BJ (cell line): ENCODE measurements at regions not wholly inside any gene's neighbourhood (a gene's known extent, or its start where the extent isn't known, plus 50 kb on each side); places are given as distances from the start of the nearest gene placed in this dataset.

Source experiments
- CTCF ChIA-PET: fragments of 350-600 bp; formaldehyde crosslinking; extraction: SDS; loops from one replicate; lab custom pipeline; 2021; ENCODE audit warnings: antibody characterized with exemption, inconsistent platforms; lab: Yijun Ruan, JAX
- POLR2A ChIA-PET: fragments of 300-600 bp; sonication (Branson Sonifier 250); formaldehyde crosslinking; extraction: SDS; loops from one replicate; lab custom pipeline; 2021; ENCODE audit warnings: antibody characterized with exemption; lab: Charles Lee
- DNase-seq: peaks from one replicate; pipeline ENCODE4 v3.0.0-alpha.2; 2011; ENCODE audit warnings: low read depth
- H3K27me3 ChIP-seq: 2 replicates; pipeline ENCODE4 v1.6.0; 2011; ENCODE audit warnings: low read length; ENCODE audit not compliant: control insufficient read depth, insufficient read depth
- H3K36me3 ChIP-seq: 2 replicates; pipeline ENCODE4 v1.5.1; 2011; ENCODE audit warnings: low read length; ENCODE audit not compliant: control insufficient read depth, insufficient read depth
- H3K4me3 ChIP-seq: 2 replicates; pipeline ENCODE4 v1.5.1; 2011; ENCODE audit warnings: low read depth, mild to moderate bottlenecking, control low read depth, low read length
- TF ChIP-seq, protein P1 (sequence below): IDR thresholded peaks from 2 replicates; pipeline ENCODE4 v1.5.1; 2011; ENCODE audit warnings: low read depth, mild to moderate bottlenecking, control low read depth, inconsistent platforms, low read length, moderate library complexity; ENCODE audit not compliant: insufficient read depth

DNA sequence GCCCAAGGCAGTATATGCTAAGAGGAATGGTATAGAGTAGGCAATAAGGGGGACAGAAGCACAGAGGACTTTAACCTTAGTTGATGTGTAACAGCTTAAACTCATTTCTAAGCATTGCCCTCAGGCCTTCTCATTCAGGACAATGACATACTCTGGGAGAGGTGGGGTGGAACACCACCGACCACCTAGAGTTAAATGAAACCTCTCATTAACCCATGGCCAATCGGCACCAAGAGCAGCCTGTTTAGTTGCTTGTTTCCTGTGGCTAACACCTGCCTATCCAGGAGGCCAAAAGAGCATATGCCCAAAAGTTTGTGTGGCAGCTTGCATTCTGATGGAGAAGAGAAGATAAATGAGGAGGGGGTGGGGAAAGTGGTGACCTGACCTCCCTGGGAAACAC is 50.0 kb downstream of the PABIR2 start:
- DNase-seq = no peak
- POLR2A ChIA-PET = no interaction called here
- H3K4me3 ChIP-seq = no peak overlapping the region
- no peaks in the 10 kb centered on the region for H3K36me3 ChIP-seq
- TF ChIP-seq, protein P1, sequence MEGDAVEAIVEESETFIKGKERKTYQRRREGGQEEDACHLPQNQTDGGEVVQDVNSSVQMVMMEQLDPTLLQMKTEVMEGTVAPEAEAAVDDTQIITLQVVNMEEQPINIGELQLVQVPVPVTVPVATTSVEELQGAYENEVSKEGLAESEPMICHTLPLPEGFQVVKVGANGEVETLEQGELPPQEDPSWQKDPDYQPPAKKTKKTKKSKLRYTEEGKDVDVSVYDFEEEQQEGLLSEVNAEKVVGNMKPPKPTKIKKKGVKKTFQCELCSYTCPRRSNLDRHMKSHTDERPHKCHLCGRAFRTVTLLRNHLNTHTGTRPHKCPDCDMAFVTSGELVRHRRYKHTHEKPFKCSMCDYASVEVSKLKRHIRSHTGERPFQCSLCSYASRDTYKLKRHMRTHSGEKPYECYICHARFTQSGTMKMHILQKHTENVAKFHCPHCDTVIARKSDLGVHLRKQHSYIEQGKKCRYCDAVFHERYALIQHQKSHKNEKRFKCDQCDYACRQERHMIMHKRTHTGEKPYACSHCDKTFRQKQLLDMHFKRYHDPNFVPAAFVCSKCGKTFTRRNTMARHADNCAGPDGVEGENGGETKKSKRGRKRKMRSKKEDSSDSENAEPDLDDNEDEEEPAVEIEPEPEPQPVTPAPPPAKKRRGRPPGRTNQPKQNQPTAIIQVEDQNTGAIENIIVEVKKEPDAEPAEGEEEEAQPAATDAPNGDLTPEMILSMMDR = no peak
- CTCF ChIA-PET = no interaction called here
- H3K27me3 ChIP-seq = no peaks in the 10 kb centered on the region

DNA sequence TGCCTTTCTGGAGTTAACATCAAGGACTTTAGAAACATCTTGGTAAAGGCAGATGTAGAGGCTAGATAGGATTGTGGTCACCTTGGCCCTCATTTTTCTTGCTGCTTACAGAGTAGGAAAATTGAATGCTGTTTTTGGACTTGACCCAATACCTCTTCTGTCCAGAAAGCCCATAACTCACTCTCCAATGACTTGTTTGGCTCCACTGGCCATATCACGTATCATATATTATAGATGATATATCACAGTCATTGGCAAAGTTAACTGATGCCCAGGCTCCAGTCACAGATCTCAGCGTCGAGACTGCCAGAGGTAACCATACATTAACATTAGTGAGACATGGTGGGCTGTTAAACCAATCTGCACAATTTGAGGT is 50.6 kb downstream of the PABIR2 start:
- ChIA-PET POLR2A (no interaction called here), CTCF (interaction anchor here (1.1 kb wide), 1 partner anchor 14 kb away, joined by 3 read pairs; no protein-coding TSS in a partner anchor)
- TF ChIP-seq, protein P1 = no peak
- Histone ChIP-seq H3K36me3 (no peaks in the 10 kb centered on the region), H3K27me3 (no peaks in the 10 kb centered on the region), H3K4me3 (no peak overlapping the region)
- no peak for DNase-seq

DNA sequence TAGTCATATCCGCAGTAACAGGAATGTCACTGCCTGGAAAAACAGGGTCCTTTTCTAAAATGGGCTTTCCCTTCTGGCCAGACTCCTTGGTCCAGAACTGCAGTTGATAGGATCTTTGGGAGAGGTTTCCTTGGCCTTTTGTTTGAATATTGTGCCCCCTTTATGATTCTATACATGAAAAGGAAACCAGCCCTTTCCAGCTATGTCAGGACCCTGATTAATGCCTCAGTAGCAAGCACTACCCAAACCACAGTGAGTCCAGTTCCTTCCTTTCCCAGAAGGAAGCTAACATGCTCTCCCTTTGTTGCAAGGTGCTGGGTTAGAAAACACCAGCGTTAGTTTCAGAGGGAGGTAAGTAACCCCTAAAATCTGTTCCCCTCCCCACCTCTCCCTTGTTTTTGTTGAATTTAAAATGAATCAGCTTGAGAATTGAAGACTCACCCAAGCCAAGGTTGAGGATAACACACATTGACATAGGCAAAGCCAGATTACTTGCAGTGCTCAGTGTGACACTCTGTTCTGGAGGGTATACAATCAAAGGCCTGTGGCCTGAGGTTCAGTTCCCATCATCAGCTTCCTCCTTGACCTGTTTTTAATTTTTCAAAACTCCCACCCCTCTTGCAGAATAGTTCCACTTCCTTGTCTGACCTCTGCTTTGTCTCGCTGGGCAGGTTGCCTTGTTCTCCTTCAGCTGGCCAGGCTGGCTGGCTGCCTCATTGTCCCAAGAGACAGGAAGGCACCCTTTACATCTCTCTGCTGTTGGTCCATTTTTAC is 51.2 kb downstream of the PABIR2 start:
- DNase-seq = no peak
- CTCF ChIA-PET = interaction anchor here (1.1 kb wide), 1 partner anchor 14 kb away, joined by 3 read pairs; no protein-coding TSS in a partner anchor
- H3K36me3 ChIP-seq = no peaks in the 10 kb centered on the region
- no peak overlapping the region for H3K4me3 ChIP-seq
- TF ChIP-seq, protein P1 = no peak
- POLR2A ChIA-PET = no interaction called here
- no peaks in the 10 kb centered on the region for H3K27me3 ChIP-seq

DNA sequence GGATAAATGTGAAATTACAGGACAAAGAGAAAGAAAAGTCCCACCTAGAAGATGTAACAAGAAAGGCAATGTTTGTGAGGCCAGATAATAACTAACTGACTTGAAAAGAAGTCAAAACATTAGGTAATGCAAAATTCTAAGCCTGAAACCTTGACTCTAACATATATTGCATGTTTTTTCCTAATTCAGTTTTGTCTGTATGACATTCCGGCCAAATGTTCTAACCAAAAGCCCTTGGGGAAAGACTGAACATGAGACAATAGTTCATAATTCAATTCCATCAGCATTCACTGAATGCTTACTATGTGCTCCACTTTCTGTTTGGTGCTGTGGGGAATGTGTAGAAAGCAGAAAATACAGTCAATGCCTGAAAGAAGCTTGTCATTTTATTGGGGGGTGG is 53.9 kb downstream of the PABIR2 start:
- TF ChIP-seq, protein P1 = no peak
- ChIA-PET POLR2A (no interaction called here), CTCF (no interaction called here)
- no peak overlapping the region for H3K4me3 ChIP-seq
- H3K27me3 ChIP-seq = no peaks in the 10 kb centered on the region
- H3K36me3 ChIP-seq = no peaks in the 10 kb centered on the region
- no peak for DNase-seq

DNA sequence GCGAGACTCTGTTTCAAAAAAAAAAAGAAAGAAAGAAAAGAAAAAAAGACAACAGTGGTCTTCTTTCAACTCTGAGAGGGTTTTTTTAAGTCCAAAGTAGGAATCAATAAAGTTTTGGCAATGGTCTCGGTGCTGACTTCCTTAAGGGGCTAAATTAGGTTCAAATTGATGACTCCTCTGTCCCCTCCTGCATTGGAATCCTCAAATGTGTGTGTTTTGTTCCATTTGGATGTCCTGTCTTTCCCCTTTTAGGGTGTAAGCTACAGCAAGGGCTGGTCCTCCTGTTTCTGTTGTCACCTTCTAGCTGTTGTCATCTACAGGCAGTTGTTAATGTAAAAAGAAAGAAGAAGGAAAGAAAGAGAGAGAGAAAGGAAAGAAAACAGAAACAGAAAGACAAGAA is 54.4 kb downstream of the PABIR2 start:
- H3K36me3 ChIP-seq = no peaks in the 10 kb centered on the region
- ChIA-PET POLR2A (no interaction called here), CTCF (no interaction called here)
- no peak overlapping the region for H3K4me3 ChIP-seq
- TF ChIP-seq, protein P1 = no peak
- H3K27me3 ChIP-seq = no peaks in the 10 kb centered on the region
- no peak for DNase-seq
